H1 (cell line): ENCODE measurements at regions not wholly inside any gene's neighbourhood (a gene's known extent, or its start where the extent isn't known, plus 50 kb on each side); places are given as distances from the start of the nearest gene placed in this dataset.

ENCODE experiments used
- BACH1 ChIP-seq: IDR thresholded peaks from 2 replicates; pipeline ENCODE4 v1.6.1; 2012; ENCODE audit warnings: low read length, improper control_type of control experiment
- POU5F1 ChIP-seq: IDR thresholded peaks from 2 replicates; pipeline ENCODE4 v1.6.1; 2011; ENCODE audit warnings: low read depth, mild to moderate bottlenecking, low read length, moderate library complexity
- RBBP5 ChIP-seq: IDR thresholded peaks from 2 replicates; pipeline ENCODE4 v1.7.1; 2012; ENCODE audit warnings: low read depth, mild to moderate bottlenecking, inconsistent platforms, low read length, moderate library complexity, borderline replicate concordance

GRCh38 chr22:31029276-31029675, 51.8 kb upstream of the SMTN start (continued):
- TF ChIP-seq POU5F1 (no peak), RBBP5 (no peak), BACH1 (no peak)
